Endothelial cell of umbilical vein (primary cell): ENCODE measurements at regions not wholly inside any gene's neighbourhood (a gene's known extent, or its start where the extent isn't known, plus 50 kb on each side); places are given as distances from the start of the nearest gene placed in this dataset.

Source experiments
- CTCF ChIP-seq, 2 donors: IDR thresholded peaks; 1 replicate in 1 of 2; 2 replicates in 1 of 2; pipeline ENCODE4 v1.5.1; 2011; ENCODE audit warnings: low read length in 2 of 2, mild to moderate bottlenecking in 2 of 2, moderate library complexity in 2 of 2, control low read depth in 1 of 2, inconsistent platforms in 1 of 2, low read depth in 1 of 2; ENCODE audit not compliant: insufficient read depth in 1 of 2; ENCODE audit errors: extremely low read depth in 1 of 2
- EZH2 ChIP-seq: IDR thresholded peaks from 2 replicates; pipeline ENCODE4 v1.6.1; 2012; ENCODE audit warnings: borderline replicate concordance, low read depth, mild to moderate bottlenecking, moderate library complexity, low read length, inconsistent platforms; ENCODE audit not compliant: severe bottlenecking
- MAX ChIP-seq: IDR thresholded peaks from 2 replicates; pipeline ENCODE4 v1.6.1; 2011; ENCODE audit not compliant: insufficient read depth, insufficient read length
- POLR2A ChIP-seq: IDR thresholded peaks from 2 replicates; pipeline ENCODE4 v1.6.1; 2012; ENCODE audit warnings: low read depth, mild to moderate bottlenecking, control low read depth, low read length

GRCh38 chr10:28841625-28842024 is 164.3 kb downstream of the BAMBI start:
- TF ChIP-seq MAX (no peak), CTCF (IDR thresholded peaks at IDR 0.05; ENCODE audit: extremely low read depth in 1 of 2, insufficient read depth in 1 of 2, low read depth in 1 of 2, low read length in 2 of 2) (no peak), EZH2 (no peak), POLR2A (no peak)
